ENCODE measurements at regions not wholly inside any gene's neighbourhood (a gene's known extent, or its start where the extent isn't known, plus 50 kb on each side); places are given as distances from the start of the nearest gene placed in this dataset.

- H3K27ac ChIP-seq (ENCODE audit: control insufficient read depth, insufficient read depth, low read length), result no peak overlapping the region
- no peak overlapping the region for H3K9ac ChIP-seq (ENCODE audit: control insufficient read depth, extremely low read depth, insufficient read depth, low read length)
- no peaks in the 10 kb centered on the region for H3K9me3 ChIP-seq (ENCODE audit: control insufficient read depth, low read depth, low read length)
- no peak overlapping the region for H3K4me3 ChIP-seq (ENCODE audit: control insufficient read depth in 2 of 3, extremely low read depth in 1 of 3, insufficient read depth in 2 of 3, low read depth in 1 of 3, low read length in 3 of 3)
- DNase-seq (ENCODE audit: low read depth, low spot score) (no peak), FAIRE-seq (no peak)
- no peaks in the 10 kb centered on the region for H3K4me1 ChIP-seq (ENCODE audit: control insufficient read depth, extremely low read depth, insufficient read depth, low read length)
- H3K4me2 ChIP-seq (ENCODE audit: control insufficient read depth, extremely low read depth, insufficient read depth, low read depth, low read length), result no peak overlapping the region
- H3K79me2 ChIP-seq (ENCODE audit: control insufficient read depth, insufficient read depth, low read length), result no peaks in the 10 kb centered on the region
- no peaks in the 10 kb centered on the region for H3K9me1 ChIP-seq (ENCODE audit: control insufficient read depth, extremely low read depth, insufficient read depth, low read length)
- H3K27me3 ChIP-seq (ENCODE audit: control insufficient read depth, extremely low read depth, insufficient read depth, low read length), result no peaks in the 10 kb centered on the region
- dilution Hi-C loops (cut with MboI; ENCODE audit: extremely low pct_ligation_motif_present, low sequenced_read_pairs), result no loop called here
- no peak overlapping the region for H2AFZ ChIP-seq (ENCODE audit: control insufficient read depth, low read length)
- TF ChIP-seq EZH2 (IDR thresholded peaks at IDR 0.05; ENCODE audit: low read length) (no peak), CTCF (optimal IDR thresholded peaks at IDR 0.05 in 1 of 3, IDR thresholded peaks at IDR 0.05 in 1 of 3, conservative IDR thresholded peaks at IDR 0.05 in 1 of 3; ENCODE audit: extremely low read depth in 1 of 3, insufficient read depth in 2 of 3, low read length in 3 of 3) (no peak)
- H4K20me1 ChIP-seq (ENCODE audit: control insufficient read depth, extremely low read depth, insufficient read depth, low read length), result no peaks in the 10 kb centered on the region
- no peaks in the 10 kb centered on the region for H3K36me3 ChIP-seq (ENCODE audit: control insufficient read depth in 2 of 2, extremely low read depth in 1 of 2, insufficient read depth in 2 of 2, low read length in 2 of 2)
Observed at GRCh38 chr17:65307961-65308316, 170.8 kb downstream of the RGS9 start.

- DNase-seq (ENCODE audit: low read depth, low spot score), result no peak
- Histone ChIP-seq H3K4me2 (ENCODE audit: control insufficient read depth, extremely low read depth, insufficient read depth, low read depth, low read length) (no peak overlapping the region), H3K9me3 (ENCODE audit: control insufficient read depth, low read depth, low read length) (no peaks in the 10 kb centered on the region), H3K36me3 (ENCODE audit: control insufficient read depth in 2 of 2, extremely low read depth in 1 of 2, insufficient read depth in 2 of 2, low read length in 2 of 2) (no peaks in the 10 kb centered on the region), H3K27ac (ENCODE audit: control insufficient read depth, insufficient read depth, low read length) (no peak overlapping the region), H3K9ac (ENCODE audit: control insufficient read depth, extremely low read depth, insufficient read depth, low read length) (no peak overlapping the region), H3K79me2 (ENCODE audit: control insufficient read depth, insufficient read depth, low read length) (no peaks in the 10 kb centered on the region), H4K20me1 (ENCODE audit: control insufficient read depth, extremely low read depth, insufficient read depth, low read length) (no peaks in the 10 kb centered on the region), H3K27me3 (ENCODE audit: control insufficient read depth, extremely low read depth, insufficient read depth, low read length) (no peaks in the 10 kb centered on the region), H3K9me1 (ENCODE audit: control insufficient read depth, extremely low read depth, insufficient read depth, low read length) (no peaks in the 10 kb centered on the region), H3K4me1 (ENCODE audit: control insufficient read depth, extremely low read depth, insufficient read depth, low read length) (no peaks in the 10 kb centered on the region), H3K4me3 (ENCODE audit: control insufficient read depth in 2 of 3, extremely low read depth in 1 of 3, insufficient read depth in 2 of 3, low read depth in 1 of 3, low read length in 3 of 3) (no peak overlapping the region), H2AFZ (ENCODE audit: control insufficient read depth, low read length) (no peak overlapping the region)
- FAIRE-seq, result no peak
- dilution Hi-C loops (cut with MboI; ENCODE audit: extremely low pct_ligation_motif_present, low sequenced_read_pairs), result no loop called here
- TF ChIP-seq CTCF (optimal IDR thresholded peaks at IDR 0.05 in 1 of 3, IDR thresholded peaks at IDR 0.05 in 1 of 3, conservative IDR thresholded peaks at IDR 0.05 in 1 of 3; ENCODE audit: extremely low read depth in 1 of 3, insufficient read depth in 2 of 3, low read length in 3 of 3) (no peak), EZH2 (IDR thresholded peaks at IDR 0.05; ENCODE audit: low read length) (no peak)
Observed at GRCh38 chr17:65307081-65307960, 170.2 kb downstream of the RGS9 start.
